Thyroid gland (tissue), 4 donors: ENCODE measurements at regions not wholly inside any gene's neighbourhood (a gene's known extent, or its start where the extent isn't known, plus 50 kb on each side); places are given as distances from the start of the nearest gene placed in this dataset.

Experiments used
- POLR2A ChIP-seq, 2 donors: fragments of 450-650 bp; IDR thresholded peaks; one replicate each; pipeline ENCODE4 v1.6.1; 2017; ENCODE audit warnings: antibody characterized with exemption in 2 of 2, mild to moderate bottlenecking in 2 of 2, moderate library complexity in 1 of 2
- TF ChIP-seq, protein P1 (sequence below), 6 experiments: fragments of 200-600 bp in 3 of 6; fragments of 450-650 bp in 3 of 6; sonication (generic) in 3 of 6; IDR thresholded peaks; one replicate each; pipeline ENCODE4 v1.5.1; 2016 to 2019; ENCODE audit warnings: antibody characterized with exemption in 6 of 6, mild to moderate bottlenecking in 2 of 6, inconsistent platforms in 1 of 6, moderate library complexity in 1 of 6

DNA sequence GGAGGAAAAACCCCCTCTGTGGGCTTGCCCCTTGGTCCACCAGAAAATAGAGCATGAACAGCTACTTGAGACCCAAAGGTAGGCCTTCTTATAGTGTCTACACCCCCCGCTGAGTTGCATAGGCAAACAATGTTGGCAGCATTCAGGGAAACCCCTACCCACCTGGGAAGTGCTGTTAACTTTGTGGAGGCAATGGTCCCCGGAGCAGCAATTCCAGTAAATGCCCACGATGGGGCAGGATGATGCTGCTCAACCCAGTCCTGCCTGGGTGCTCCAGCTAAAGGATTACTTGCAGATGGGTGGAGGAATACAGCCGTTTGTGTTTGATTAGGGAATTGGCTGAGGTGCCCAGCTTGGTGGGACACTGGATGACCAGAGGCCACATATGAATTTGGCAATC lies 381.3 kb upstream of the ANO5 start:
- TF ChIP-seq, protein P1, sequence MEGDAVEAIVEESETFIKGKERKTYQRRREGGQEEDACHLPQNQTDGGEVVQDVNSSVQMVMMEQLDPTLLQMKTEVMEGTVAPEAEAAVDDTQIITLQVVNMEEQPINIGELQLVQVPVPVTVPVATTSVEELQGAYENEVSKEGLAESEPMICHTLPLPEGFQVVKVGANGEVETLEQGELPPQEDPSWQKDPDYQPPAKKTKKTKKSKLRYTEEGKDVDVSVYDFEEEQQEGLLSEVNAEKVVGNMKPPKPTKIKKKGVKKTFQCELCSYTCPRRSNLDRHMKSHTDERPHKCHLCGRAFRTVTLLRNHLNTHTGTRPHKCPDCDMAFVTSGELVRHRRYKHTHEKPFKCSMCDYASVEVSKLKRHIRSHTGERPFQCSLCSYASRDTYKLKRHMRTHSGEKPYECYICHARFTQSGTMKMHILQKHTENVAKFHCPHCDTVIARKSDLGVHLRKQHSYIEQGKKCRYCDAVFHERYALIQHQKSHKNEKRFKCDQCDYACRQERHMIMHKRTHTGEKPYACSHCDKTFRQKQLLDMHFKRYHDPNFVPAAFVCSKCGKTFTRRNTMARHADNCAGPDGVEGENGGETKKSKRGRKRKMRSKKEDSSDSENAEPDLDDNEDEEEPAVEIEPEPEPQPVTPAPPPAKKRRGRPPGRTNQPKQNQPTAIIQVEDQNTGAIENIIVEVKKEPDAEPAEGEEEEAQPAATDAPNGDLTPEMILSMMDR (IDR thresholded peaks at IDR 0.05) = peak in 5 of 6 experiments; percentile 19 to 55 (median 41)
- TF ChIP-seq POLR2A (IDR thresholded peaks at IDR 0.05) = no peak
